Body of pancreas (tissue), 4 donors: ENCODE measurements at regions not wholly inside any gene's neighbourhood (a gene's known extent, or its start where the extent isn't known, plus 50 kb on each side); places are given as distances from the start of the nearest gene placed in this dataset.

ENCODE experiments used
- POLR2A ChIP-seq, 3 donors: fragments of 450-650 bp; IDR thresholded peaks; one replicate each; pipeline ENCODE4 v1.6.1; 2016; ENCODE audit warnings: antibody characterized with exemption in 3 of 3, mild to moderate bottlenecking in 2 of 3
- TF ChIP-seq, protein P1 (sequence below), 7 experiments: fragments of 450-650 bp in 4 of 7; fragments of 200-600 bp in 3 of 7; sonication (generic) in 3 of 7; IDR thresholded peaks; one replicate each; pipeline ENCODE4 v1.5.1; 2016 to 2019; ENCODE audit warnings: antibody characterized with exemption in 7 of 7

- TF ChIP-seq, protein P1, sequence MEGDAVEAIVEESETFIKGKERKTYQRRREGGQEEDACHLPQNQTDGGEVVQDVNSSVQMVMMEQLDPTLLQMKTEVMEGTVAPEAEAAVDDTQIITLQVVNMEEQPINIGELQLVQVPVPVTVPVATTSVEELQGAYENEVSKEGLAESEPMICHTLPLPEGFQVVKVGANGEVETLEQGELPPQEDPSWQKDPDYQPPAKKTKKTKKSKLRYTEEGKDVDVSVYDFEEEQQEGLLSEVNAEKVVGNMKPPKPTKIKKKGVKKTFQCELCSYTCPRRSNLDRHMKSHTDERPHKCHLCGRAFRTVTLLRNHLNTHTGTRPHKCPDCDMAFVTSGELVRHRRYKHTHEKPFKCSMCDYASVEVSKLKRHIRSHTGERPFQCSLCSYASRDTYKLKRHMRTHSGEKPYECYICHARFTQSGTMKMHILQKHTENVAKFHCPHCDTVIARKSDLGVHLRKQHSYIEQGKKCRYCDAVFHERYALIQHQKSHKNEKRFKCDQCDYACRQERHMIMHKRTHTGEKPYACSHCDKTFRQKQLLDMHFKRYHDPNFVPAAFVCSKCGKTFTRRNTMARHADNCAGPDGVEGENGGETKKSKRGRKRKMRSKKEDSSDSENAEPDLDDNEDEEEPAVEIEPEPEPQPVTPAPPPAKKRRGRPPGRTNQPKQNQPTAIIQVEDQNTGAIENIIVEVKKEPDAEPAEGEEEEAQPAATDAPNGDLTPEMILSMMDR (IDR thresholded peaks at IDR 0.05) = no peak
- TF ChIP-seq POLR2A (IDR thresholded peaks at IDR 0.05) = no peak
These were observed 53.7 kb upstream of the ANK3 start for GRCh38 chr10:60443346-60443745.
